Stimulated activated CD4-positive, alpha-beta T cell treated with anti-CD3 and anti-CD28 coated beads, TNF-alpha, amount 100 ng/mL, for 1 hour (primary cell): ENCODE measurements at regions not wholly inside any gene's neighbourhood (a gene's known extent, or its start where the extent isn't known, plus 50 kb on each side); places are given as distances from the start of the nearest gene placed in this dataset.

ENCODE experiments used
- DNase-seq, 3 donors: peaks; one replicate each; pipeline ENCODE4 v3.0.0-alpha.2; 2020; ENCODE audit warnings: low read depth in 3 of 3, low spot score in 1 of 3

- no peak for DNase-seq
Observed at GRCh38 chr2:8211384-8211783, 470.5 kb upstream of the ID2 start.

- DNase-seq: no peak
Observed at GRCh38 chr2:8212239-8212638, 469.6 kb upstream of the ID2 start.

- no peak for DNase-seq
Observed at GRCh38 chr2:8214036-8214615, 467.7 kb upstream of the ID2 start.

GRCh38 chr2:8215159-8215863 lies 466.5 kb upstream of the ID2 start:
- DNase-seq: no peak

GRCh38 chr2:8215982-8216381 lies 465.9 kb upstream of the ID2 start:
- no peak for DNase-seq

GRCh38 chr2:8216397-8216796 lies 465.5 kb upstream of the ID2 start:
- DNase-seq: no peak

- DNase-seq: no peak
Observed at GRCh38 chr2:8217468-8218030, 464.3 kb upstream of the ID2 start.

- DNase-seq: no peak
Observed at GRCh38 chr2:8219096-8219495, 462.8 kb upstream of the ID2 start.

- DNase-seq: no peak
Observed at GRCh38 chr2:8219631-8220355, 462.1 kb upstream of the ID2 start.

- no peak for DNase-seq
Observed at GRCh38 chr2:8222979-8223694, 458.7 kb upstream of the ID2 start.

GRCh38 chr2:8223695-8224346 lies 458.0 kb upstream of the ID2 start:
- no peak for DNase-seq

- DNase-seq: no peak
Observed at GRCh38 chr2:8224347-8225190, 457.3 kb upstream of the ID2 start.

- DNase-seq: no peak
Observed at GRCh38 chr2:8225266-8225665, 456.6 kb upstream of the ID2 start.

- DNase-seq: no peak
Observed at GRCh38 chr2:8225798-8226197, 456.1 kb upstream of the ID2 start.

- peak in 2 of 3 donors; percentile 7 to 10 for DNase-seq
Observed at GRCh38 chr2:8229546-8229986, 452.3 kb upstream of the ID2 start.

GRCh38 chr2:8230466-8230865 lies 451.4 kb upstream of the ID2 start:
- no peak for DNase-seq

- DNase-seq: no peak
Observed at GRCh38 chr2:8231902-8232301, 450.0 kb upstream of the ID2 start.

GRCh38 chr2:8232871-8233270 lies 449.0 kb upstream of the ID2 start:
- no peak for DNase-seq

- no peak for DNase-seq
Observed at GRCh38 chr2:8234253-8234652, 447.6 kb upstream of the ID2 start.

GRCh38 chr2:8234757-8235374 lies 447.0 kb upstream of the ID2 start:
- no peak for DNase-seq
